ENCODE measurements at regions not wholly inside any gene's neighbourhood (a gene's known extent, or its start where the extent isn't known, plus 50 kb on each side); places are given as distances from the start of the nearest gene placed in this dataset.

- DNase-seq: no peak
These were observed 54.5 kb upstream of the PRICKLE1 start for GRCh38 chr12:42643881-42644579.

- no peak for DNase-seq
These were observed 51.8 kb upstream of the PRICKLE1 start for GRCh38 chr12:42641221-42641885.

- DNase-seq: no peak
These were observed 50.8 kb upstream of the PRICKLE1 start for GRCh38 chr12:42640391-42640790.

GRCh38 chr12:42639556-42639955 is 50.0 kb upstream of the PRICKLE1 start:
- DNase-seq: no peak

Data from SIG-M5 (cell line).